Spleen (tissue), 11 donors: ENCODE measurements at regions not wholly inside any gene's neighbourhood (a gene's known extent, or its start where the extent isn't known, plus 50 kb on each side); places are given as distances from the start of the nearest gene placed in this dataset.
"Not testable (repeated sequence)": the region's sequence is repeated elsewhere in the genome, so short reads cannot be mapped to it uniquely, and the experiment has no call there.

ENCODE experiments used
- DNase-seq: peaks from one replicate; pipeline ENCODE4 v3.0.0-alpha.2; 2020
- H3K27ac ChIP-seq, 8 donors: fragments of 200-600 bp; sonication (generic) in 7 of 8; 1 replicate in 4 of 8; 2 replicates in 4 of 8; pipeline versions ENCODE4 v1.5.0 to v1.8.0; 2016 to 2021; ENCODE audit warnings: inconsistent platforms in 4 of 8, mild to moderate bottlenecking in 4 of 8, moderate library complexity in 1 of 8
- H3K27me3 ChIP-seq, 7 donors: fragments of 200-600 bp; sonication (generic) in 6 of 7; replicated peaks in 1 of 7; 1 replicate in 4 of 7; 2 replicates in 3 of 7; pipeline versions ENCODE4 v1.5.0 to v1.8.0; 2016 to 2021; ENCODE audit warnings: inconsistent platforms in 3 of 7, mild to moderate bottlenecking in 1 of 7
- H3K36me3 ChIP-seq, 6 donors: fragments of 200-600 bp; sonication (generic) in 5 of 6; 1 replicate in 4 of 6; 2 replicates in 2 of 6; pipeline versions ENCODE4 v1.5.0 to v1.8.0; 2016 to 2021; ENCODE audit warnings: inconsistent platforms in 2 of 6
- H3K4me1 ChIP-seq, 6 donors: fragments of 200-600 bp; sonication (generic) in 5 of 6; 1 replicate in 3 of 6; 2 replicates in 3 of 6; pipeline versions ENCODE4 v1.5.0 to v1.8.0; 2016 to 2021; ENCODE audit warnings: inconsistent platforms in 3 of 6
- H3K4me3 ChIP-seq, 8 donors: fragments of 200-600 bp; sonication (generic) in 7 of 8; 1 replicate in 4 of 8; 2 replicates in 4 of 8; pipeline versions ENCODE4 v1.5.0 to v1.8.0; 2016 to 2021; ENCODE audit warnings: inconsistent platforms in 4 of 8, mild to moderate bottlenecking in 4 of 8, moderate library complexity in 2 of 8
- H3K9me3 ChIP-seq, 8 donors: fragments of 200-600 bp; sonication (generic) in 7 of 8; 1 replicate in 4 of 8; 2 replicates in 4 of 8; pipeline versions ENCODE4 v1.5.0 to v1.8.0; 2016 to 2021; ENCODE audit warnings: inconsistent platforms in 4 of 8
- POLR2AphosphoS5 ChIP-seq, 3 donors: sonication (generic); formaldehyde crosslinking; IDR thresholded peaks; one replicate each; pipeline ENCODE4 v1.5.1; 2017; ENCODE audit warnings: antibody characterized with exemption in 3 of 3
- WGBS, 5 donors: extraction: QIAGEN DNeasy Blood & Tissue Kit in 3 of 5; methylation state at CpG; one replicate each; pipeline versions ENCODE4 v1.1.5 to v1.1.7; 2013 to 2018; 5-methylcytosine and 5-hydroxymethylcytosine counted together
- intact Hi-C: fragments of 100-400 bp; cut with DNase I; formaldehyde crosslinking; loops from one replicate; pipeline ENCODE4 v1.15.0; 2023; ENCODE audit warnings: low total_unique reads
- donor health status: healthy with polysubstance abuse.
- donor health status: DM: no; HTN: no; CAD: no; lungs with moderate emphysema.
- donor health status: DM: no; HTN: no; CAD: no.
- donor health status: Bipolar disorder and iron deficiency.
- donor health status: healthy.
- donor health status: DM: no; HTN: no; CAD: no.
- donor health status: DM: yes; HTN: yes; CAD: no.

GRCh38 chr2:111356512-111357031, 235.9 kb downstream of the BCL2L11 start:
- DNase-seq = peak; percentile 87
- peaks cover 0 to 21% (median 15%) of the 10 kb centered on the region in 8 donors for H3K9me3 ChIP-seq
- H3K27me3 ChIP-seq, H3K4me3 ChIP-seq, H3K36me3 ChIP-seq, H3K27ac ChIP-seq, intact Hi-C loops, H3K4me1 ChIP-seq: not testable (repeated sequence)
- 7 to 54% (median 28%) methylated on average over 2 to 5 of the region's 6 CpGs for WGBS, 5 donors
- TF ChIP-seq POLR2AphosphoS5 (IDR thresholded peaks at IDR 0.05) = peak in 1 of 3 donors; percentile 26

- H3K27ac ChIP-seq, H3K9me3 ChIP-seq, intact Hi-C loops, H3K4me1 ChIP-seq, H3K27me3 ChIP-seq, H3K36me3 ChIP-seq: not testable (repeated sequence)
- peak; percentile 63 for DNase-seq
- H3K4me3 ChIP-seq = peak overlapping the region in 2 of 8 donors; percentile 18 to 46
- 0 to 25% (median 18%) methylated on average over 1 to 34 of the region's 37 CpGs for WGBS, 5 donors
Measured at GRCh38 chr2:111365986-111366640, 245.4 kb downstream of the BCL2L11 start.

- H3K27ac ChIP-seq, H3K4me1 ChIP-seq, intact Hi-C loops, DNase-seq, H3K9me3 ChIP-seq, H3K36me3 ChIP-seq, H3K27me3 ChIP-seq: not testable (repeated sequence)
- 64 to 88% (median 67%) methylated on average over 12 to 13 of the region's 14 CpGs for WGBS, 5 donors
- peak overlapping the region in 1 of 8 donors; percentile 46 for H3K4me3 ChIP-seq
Measured at GRCh38 chr2:111366641-111367029, 245.9 kb downstream of the BCL2L11 start.

- H3K27me3 ChIP-seq = not testable (repeated sequence)
- 92 to 100% (median 94%) methylated on average over 2 to 3 of the region's 3 CpGs for WGBS, 5 donors
Measured at GRCh38 chr2:111367080-111367479, 246.4 kb downstream of the BCL2L11 start.

GRCh38 chr2:111367871-111368270, 247.2 kb downstream of the BCL2L11 start:
- H3K9me3 ChIP-seq, H3K4me1 ChIP-seq, H3K36me3 ChIP-seq, H3K27ac ChIP-seq, DNase-seq, H3K4me3 ChIP-seq, intact Hi-C loops, H3K27me3 ChIP-seq: not testable (repeated sequence)
- WGBS, 5 donors = 73 to 91% (median 84%) methylated on average over 1 of the region's 1 CpG; no CpG with 5 or more reads in 1 of the 5 donors

More at GRCh38 chr2:111367080-111367479, 246.4 kb downstream of the BCL2L11 start:
- DNase-seq, H3K4me1 ChIP-seq, intact Hi-C loops, H3K27ac ChIP-seq, H3K36me3 ChIP-seq, H3K9me3 ChIP-seq, H3K4me3 ChIP-seq: not testable (repeated sequence)

GRCh38 chr2:111368288-111368687, 247.6 kb downstream of the BCL2L11 start:
- H3K9me3 ChIP-seq, H3K36me3 ChIP-seq, intact Hi-C loops, H3K27ac ChIP-seq, DNase-seq, H3K27me3 ChIP-seq, H3K4me1 ChIP-seq, H3K4me3 ChIP-seq: not testable (repeated sequence)
- WGBS, 5 donors = no CpG with 5 or more reads among the region's 4 CpGs

- no CpG with 5 or more reads among the region's 2 CpGs for WGBS, 5 donors
- H3K27ac ChIP-seq, H3K9me3 ChIP-seq, H3K4me3 ChIP-seq, intact Hi-C loops, H3K36me3 ChIP-seq, H3K27me3 ChIP-seq, DNase-seq, H3K4me1 ChIP-seq: not testable (repeated sequence)
Measured at GRCh38 chr2:111373060-111373459, 252.3 kb downstream of the BCL2L11 start.

- DNase-seq, H3K27me3 ChIP-seq, H3K4me3 ChIP-seq, intact Hi-C loops, H3K4me1 ChIP-seq, H3K27ac ChIP-seq, H3K9me3 ChIP-seq, H3K36me3 ChIP-seq: not testable (repeated sequence)
- 81 to 92% (median 87%) methylated on average over 5 of the region's 5 CpGs for WGBS, 5 donors
Measured at GRCh38 chr2:111373989-111374388, 253.3 kb downstream of the BCL2L11 start.

- peak; percentile 71 for DNase-seq
- WGBS, 5 donors = 75 to 92% (median 81%) methylated on average over 1 to 2 of the region's 3 CpGs
- H3K27ac ChIP-seq = peak overlapping the region in 3 of 8 donors; percentile 37 to 69 (median 67)
- intact Hi-C loops, H3K4me3 ChIP-seq, H3K4me1 ChIP-seq, H3K27me3 ChIP-seq, H3K36me3 ChIP-seq, H3K9me3 ChIP-seq: not testable (repeated sequence)
Measured at GRCh38 chr2:111374734-111375133, 254.0 kb downstream of the BCL2L11 start.

GRCh38 chr2:111375320-111375883, 254.7 kb downstream of the BCL2L11 start:
- intact Hi-C loops, H3K9me3 ChIP-seq, H3K36me3 ChIP-seq, H3K4me3 ChIP-seq, H3K4me1 ChIP-seq, H3K27me3 ChIP-seq: not testable (repeated sequence)
- WGBS, 5 donors = 62 to 77% (median 71%) methylated on average over 7 to 8 of the region's 8 CpGs
- peak overlapping the region in 3 of 8 donors; percentile 51 to 69 (median 67) for H3K27ac ChIP-seq
- peak; percentile 46 for DNase-seq

GRCh38 chr2:111376272-111376970, 255.7 kb downstream of the BCL2L11 start:
- H3K27me3 ChIP-seq, H3K9me3 ChIP-seq, H3K4me1 ChIP-seq, H3K36me3 ChIP-seq, intact Hi-C loops, H3K4me3 ChIP-seq, DNase-seq: not testable (repeated sequence)
- H3K27ac ChIP-seq = peak overlapping the region in 3 of 8 donors; percentile 54 to 67 (median 63)
- 45 to 80% (median 57%) methylated on average over 1 to 3 of the region's 9 CpGs for WGBS, 5 donors
